ENCODE measurements at regions not wholly inside any gene's neighbourhood (a gene's known extent, or its start where the extent isn't known, plus 50 kb on each side); places are given as distances from the start of the nearest gene placed in this dataset.

DNA sequence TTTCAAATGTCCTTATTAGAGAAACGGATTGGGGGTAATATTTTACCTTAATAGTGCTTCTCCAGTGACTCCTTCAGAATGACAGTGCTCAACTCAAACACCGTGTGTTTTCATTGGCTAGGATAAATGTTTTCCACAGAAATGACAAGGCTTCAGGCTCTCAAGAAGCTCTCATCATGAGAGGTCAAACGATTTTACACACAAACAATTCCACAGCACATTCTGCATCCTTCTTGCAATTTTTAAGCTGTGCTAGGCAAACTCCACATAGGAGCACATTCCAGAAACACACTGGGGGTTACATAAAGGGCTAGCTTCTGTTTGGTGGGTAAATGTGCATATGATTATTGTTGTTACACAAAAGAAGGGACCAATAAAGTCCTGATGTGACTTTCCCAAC lies 75.5 kb upstream of the IPO9 start:
- DNase-seq = no peak

DNA sequence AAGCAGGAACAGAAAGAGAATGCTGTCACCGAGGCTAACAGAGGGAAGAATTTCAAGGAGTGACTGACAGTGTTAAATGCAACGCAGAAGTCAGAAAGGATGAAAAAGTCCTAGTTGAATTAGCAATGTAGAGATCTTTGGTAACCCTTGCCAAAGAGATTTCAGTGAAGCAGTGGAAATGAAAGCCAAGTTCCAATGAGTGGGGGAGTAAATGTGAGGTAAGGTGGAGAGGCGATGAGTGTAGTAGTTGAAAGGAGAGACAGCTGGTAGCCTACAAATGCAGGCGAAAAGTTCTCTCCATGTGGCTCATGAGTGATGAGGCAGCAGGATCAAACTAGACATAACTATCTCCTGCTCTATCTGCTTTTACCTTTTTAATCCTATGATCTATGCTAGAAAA lies 74.6 kb upstream of the IPO9 start:
- no peak for DNase-seq

DNA sequence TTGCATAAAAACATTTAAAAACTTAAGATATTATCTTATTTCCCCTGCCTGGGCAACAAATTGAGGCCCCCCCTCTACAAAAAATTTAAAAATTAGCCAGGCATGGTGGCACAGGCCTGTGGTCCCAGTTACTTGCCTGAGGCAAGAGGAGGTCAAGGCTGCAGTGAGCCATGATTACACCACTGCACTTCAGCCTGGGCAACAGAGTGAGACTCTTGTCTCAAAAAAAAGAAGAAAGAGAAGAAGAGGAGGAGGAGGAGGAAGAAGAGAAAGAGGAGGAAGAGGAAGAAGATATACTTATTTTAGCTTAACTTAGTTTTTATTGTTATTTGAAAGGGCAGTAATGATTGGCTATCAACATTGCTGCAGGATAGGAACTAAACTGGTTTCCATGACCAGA lies 73.8 kb upstream of the IPO9 start:
- no peak for DNase-seq

DNA sequence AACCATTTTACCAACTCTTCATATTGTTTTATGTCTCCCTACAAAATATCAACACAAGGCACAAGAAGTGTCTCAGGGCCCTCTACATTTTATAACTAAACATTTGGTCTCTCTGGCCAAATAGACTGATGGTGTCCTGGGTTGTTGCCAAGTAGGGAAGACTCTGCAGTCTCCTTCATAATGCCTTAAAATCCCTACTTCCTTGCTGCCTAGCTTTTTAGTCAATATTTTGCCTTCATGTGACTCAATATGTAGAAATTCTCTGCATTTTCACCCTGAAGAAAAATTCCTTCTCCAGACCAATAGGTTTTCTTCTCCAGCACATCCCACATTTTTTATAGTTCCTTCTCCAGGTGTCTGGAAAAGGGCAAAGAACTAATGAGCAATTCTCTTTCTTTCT lies 72.6 kb upstream of the IPO9 start:
- DNase-seq = no peak

DNA sequence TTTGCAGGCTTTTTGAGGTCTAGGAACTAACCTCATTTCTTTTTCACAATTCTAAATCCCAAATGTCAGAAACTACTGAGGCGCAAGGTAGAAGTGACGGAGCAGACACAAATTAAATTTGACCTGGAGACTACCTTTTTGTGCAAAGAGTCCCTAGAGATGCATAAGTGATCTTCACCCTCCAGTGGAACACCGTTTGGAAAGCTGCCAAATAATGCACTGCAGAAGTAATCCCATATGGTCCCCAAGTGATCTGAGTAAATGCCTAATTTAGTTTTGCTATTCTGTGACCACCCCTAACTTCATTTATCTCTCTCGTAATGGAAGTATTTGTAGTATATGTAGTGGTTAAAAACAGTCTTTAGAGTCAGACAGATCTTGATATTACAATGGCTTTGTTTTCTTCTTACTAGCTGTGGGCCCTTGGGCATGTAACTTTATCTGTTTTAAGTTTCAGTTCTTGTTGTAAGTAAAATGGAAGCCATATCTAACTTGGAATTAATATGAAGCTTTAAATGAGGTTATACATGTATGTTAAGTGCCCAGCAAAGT lies 70.4 kb upstream of the IPO9 start:
- peak; percentile 72 for DNase-seq

DNA sequence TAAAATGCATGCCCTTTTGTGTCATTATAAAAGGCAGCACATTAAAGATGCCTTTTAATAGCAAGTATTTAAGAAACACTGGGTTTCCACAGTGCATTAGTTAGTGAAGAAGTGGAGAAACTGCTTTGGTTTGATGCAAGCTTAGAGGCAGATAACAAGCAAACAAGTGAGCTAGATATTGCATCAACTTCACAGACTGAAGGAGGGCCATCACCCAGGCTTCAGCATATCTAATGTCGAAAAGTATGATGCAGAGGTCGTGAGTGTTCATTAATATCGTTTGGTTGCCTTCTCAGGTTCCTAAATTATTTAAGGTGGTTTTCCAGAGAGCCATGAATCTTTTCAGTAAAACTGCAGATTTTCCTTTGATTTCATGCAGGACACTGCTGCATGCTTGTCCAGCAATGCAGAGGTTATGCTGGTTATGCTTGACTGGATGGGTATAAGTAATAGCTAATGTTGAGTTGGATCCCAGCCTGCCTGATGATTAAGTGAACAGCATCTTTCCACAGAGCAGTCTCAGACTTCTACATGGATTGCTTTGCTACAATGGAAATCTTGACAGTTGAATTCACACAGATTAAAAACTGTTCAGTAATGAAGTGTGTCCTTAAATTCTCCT lies 69.7 kb upstream of the IPO9 start:
- no peak for DNase-seq

DNA sequence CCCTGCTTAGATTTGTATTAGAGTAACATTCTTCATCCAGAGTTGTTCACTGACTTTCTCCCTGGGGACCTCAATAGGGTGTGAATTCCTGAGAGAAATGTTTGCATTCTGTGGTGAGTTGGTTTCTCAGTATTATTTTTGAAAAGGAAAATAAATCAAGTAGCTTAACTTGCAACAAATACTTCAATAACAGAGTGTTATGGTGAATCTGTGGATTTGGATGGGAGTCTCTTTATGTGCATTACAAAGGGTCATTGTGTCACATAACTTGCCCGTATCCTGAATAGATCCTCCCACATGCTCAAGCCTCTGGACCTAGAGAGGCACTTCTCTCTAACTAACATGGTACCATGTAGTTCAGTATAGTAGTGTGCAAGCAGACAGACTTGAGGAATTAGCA lies 68.4 kb upstream of the IPO9 start:
- no peak for DNase-seq

DNA sequence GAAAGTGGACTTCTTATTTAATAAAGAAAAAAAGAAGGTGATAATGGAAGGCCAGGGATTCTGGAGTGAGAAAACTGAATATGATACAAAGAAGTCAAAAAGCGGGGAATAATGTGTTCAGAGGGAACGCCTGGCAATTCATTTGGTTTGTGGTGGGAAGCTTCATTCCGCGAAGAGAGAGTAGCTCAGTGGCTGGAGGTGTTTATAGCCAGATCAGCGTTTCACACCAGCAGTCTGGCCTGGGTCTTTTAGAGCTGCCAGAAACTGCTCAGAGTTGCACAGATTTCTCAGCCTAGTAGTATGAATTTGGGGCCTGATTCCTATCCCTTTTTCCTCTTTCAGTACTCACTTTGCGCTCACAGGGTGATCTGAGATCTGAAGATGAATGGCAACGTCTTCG lies 67.8 kb upstream of the IPO9 start:
- DNase-seq = no peak

DNA sequence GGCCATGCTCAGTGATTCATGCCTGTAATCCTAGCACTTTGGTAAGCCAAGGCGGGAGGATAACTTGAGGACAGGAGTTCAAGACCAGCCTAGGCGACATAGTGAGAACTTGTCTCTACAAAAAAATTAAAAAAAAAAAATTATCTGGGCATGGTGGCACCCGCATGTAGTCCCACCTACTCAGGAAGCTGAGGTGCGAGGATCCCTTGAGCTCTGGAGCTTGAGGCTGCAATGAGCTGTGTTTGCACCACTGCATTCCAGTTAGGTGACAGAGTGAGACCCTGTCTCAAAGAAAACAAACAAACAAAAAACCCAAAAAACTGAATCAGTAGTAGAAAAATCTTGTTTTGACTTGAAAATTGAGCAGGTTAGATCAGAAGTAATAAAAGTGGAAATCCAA lies 67.1 kb upstream of the IPO9 start:
- DNase-seq = no peak

DNA sequence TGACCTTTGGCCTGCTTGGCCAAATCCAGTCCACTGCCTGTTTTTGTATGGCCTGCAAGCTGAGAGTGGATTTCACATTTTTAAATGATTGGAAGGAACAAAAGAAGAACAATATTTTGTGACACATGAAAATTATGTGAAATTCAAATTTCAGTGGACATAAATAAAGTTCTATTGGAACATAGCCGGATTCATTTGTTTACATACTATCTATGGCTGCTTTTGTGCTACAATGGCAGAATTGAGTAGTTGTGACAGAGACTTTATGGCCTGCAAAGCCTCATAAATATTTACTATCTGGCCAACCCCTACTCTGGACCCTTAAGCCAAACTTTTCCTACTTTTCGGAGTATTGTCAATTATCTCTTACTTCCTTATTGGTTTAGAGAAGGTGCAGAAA lies 66.6 kb upstream of the IPO9 start:
- no peak for DNase-seq

DNA sequence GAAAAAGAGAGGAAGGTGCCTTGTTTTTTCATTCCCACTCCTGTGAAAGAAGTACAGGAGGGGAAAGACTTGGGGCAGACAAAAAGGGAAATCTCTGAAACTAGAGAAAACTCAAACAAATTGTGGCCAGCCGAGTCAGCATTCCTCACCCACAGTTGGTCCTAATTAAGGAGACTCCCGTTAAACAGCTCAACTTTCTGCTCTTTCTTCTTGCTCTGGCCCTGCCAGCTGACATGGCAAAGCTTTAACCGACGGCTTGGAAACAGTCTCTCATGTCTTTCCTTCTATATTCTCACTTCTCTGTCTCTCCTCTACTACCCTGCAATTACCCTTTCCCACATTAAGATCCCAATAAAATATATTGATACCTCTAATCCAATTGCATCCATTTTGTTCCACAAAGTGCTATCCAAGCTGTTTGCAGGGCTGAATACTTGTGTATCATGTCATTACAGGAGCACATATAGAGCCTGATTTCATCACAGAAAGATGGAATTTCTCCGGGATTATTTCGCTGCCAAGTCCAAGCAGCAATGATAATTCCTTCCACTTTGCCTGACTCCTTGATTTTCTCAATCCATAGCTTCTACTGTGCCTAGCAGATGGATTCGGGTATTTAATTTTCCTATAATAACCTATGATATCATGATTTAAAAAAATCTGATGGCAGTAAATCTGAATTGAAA lies 65.4 kb upstream of the IPO9 start:
- peak; percentile 80 for DNase-seq

DNA sequence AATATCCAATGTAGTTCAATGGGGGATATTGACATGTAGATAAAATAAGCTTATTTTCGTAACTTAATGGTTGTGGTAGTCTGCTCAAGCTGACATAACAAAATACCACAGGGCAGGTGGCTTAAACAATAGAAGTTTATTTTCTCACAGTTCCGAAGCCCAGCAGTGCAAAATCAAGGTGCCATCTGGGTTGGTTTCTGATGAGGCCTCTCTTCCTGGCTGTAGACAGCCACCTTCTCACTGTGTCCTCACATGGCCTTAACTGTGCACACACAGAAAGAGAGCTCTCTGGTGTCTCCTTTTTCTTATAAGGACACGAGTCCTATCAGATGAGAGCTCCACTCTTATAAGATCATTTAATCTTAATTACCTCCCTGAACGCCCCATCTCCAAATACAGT lies 64.8 kb upstream of the IPO9 start:
- peak; percentile 89 for DNase-seq

DNA sequence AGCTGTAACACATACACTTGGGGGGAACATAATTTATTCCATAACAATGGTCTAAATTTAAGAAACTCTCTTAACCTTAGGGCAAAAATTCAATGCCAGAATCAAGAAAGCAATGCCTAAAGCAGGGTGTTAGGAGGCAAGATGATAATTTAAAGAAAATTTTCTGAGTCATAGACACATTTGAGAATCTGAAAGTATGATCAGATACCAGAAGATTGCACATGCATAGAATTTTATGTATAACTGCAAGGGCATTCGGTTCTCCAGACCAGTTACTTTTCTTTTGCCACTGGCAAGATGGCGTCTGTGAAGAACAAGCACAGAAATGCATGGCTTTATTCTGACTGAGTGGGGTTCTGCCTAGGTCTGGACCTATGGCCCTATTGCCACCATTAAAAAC lies 64.4 kb upstream of the IPO9 start:
- no peak for DNase-seq

DNA sequence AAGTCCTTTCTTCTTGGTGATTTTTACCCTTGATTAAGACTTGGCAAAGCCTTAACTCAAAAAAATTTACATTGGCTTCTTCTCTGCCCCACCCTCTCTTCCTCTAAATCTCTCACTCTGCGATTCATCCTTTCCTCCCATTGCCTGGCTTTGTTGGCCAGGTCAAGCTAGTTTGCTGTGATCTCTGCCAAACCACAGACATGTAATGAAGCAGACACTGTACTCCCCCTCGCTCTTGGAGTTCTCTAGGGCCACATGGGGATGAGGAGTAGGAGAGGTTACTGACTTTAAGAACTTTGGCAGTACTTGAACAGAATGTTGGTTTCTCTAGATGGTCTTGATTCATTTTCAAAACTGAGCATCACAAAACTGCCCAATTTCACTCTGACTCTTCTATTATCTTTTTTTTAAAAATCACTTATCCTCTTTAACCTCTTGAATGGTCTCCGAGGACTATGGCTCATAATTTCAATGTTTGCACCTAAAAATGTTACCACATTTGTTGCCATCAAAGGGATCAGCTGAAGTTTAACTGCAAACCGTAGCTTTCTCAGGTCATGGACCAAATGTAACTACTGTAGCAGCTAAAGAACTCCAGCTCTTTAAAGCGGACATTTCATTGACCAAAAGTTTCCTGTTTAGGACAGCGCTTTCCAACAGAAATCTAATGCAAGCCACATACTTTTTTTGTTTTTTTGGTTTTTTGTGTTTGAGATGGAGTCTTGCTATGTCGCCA lies 62.7 kb upstream of the IPO9 start:
- DNase-seq = peak; percentile 78

DNA sequence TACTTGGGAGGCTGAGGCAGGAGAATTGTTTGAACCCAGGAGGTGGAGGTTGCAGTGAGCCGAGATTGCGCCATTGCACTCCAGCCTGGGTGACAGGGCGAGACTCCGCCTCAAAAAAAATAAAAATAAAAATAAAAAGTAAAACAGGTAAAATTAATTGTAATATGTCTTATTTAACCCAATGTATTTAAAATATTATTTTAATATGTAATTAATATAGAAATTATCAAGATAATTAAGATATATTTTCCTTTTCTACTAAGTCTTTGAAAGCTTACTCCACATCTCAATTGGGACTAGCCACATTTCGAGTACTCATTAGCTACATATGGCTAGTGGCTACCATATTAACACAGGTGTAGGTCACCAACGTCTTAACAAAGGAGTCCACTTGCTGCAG lies 61.6 kb upstream of the IPO9 start:
- DNase-seq = no peak

DNA sequence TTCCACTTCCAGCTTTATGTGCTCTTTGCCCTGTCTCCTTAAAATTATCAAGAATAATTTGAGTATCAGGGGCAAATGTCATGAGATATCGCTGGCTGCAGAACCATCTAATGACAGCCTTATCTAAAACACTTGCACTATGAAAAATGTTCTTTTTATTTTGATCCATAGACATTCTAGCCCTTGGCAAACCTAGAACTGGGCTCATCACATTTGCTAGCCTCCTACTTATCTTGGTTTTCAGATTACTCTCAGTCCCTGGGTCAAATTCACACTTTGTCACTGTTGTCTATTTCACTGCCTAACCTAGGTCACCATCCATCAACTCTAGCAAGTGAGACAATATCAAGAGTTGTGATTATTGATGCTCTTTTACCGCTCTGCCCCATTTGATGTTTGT lies 59.9 kb upstream of the IPO9 start:
- no peak for DNase-seq

DNA sequence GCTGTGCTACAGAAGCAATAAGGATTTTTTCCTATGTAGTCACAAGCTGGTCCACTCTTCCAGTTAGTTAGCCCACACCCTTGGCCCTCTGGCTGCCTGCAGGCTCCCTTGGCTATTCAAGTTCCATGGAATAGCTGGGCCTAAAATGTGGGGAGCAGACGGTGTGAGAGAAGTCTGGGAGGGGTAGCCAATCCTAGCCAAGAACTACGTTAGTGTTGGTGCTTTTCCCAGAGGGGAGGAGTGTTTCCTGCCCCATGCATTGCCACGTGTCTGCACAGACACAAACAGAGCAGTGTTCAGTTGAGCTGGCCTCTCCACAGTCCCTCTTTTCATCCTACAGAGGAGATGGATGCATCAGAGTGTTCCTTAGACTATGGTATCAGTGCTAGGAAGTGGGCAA lies 59.0 kb upstream of the IPO9 start:
- DNase-seq = no peak

DNA sequence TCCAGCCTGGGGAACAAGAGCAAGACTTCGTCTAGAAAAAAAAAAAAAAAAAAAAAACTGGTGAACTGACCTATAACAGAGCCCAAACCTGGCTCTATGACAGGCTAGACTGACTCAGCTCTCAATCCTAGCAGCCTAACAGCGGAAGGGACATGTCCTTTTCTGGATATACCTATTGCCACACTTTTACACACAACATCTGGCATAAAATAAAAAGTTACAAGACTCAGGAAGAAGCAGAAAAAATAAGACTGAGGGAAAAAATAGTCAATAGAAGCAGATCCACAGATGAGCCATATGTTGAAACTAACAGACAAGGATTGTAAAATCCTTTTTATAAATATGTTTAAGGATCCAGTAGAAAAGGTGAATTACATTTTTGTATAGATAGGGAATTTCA lies 57.5 kb upstream of the IPO9 start:
- no peak for DNase-seq

DNA sequence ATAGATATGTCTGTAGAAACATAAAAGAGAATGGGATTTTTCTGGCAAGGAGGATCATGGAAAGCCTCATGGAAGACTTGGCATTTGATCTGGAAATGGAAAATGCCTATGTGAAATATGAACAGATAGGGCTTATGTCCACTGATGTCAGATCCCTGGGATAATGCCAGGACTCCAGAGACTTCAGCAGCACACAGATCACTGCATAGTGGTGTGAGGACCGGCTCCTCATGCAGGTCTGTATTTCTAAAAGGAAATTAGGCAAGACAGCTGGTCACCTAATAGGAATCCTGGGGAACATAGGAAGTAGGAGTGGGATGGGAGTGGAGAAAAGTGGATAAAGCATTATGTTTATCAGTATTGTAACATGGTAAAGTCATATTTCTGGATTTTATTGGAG lies 56.8 kb upstream of the IPO9 start:
- DNase-seq = no peak

DNA sequence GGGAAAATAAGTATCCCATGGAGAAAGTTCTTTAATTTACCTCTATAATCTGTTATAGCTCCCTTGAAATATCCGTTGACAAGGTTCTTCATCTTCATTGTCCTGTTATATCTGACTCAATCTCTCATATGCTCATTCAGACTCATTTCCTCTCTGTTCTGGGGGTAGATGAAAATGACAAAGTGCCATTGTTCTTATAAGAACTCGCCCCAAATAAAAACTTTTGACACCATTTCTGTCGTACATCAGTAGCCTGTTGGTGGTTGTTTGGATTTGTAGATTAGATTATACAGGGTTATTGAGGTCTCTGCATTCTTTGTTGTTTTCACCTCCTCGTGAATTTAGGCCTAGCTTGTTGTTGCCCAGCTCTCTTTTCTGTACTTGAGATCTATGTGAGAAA lies 55.2 kb upstream of the IPO9 start:
- no peak for DNase-seq

DNA sequence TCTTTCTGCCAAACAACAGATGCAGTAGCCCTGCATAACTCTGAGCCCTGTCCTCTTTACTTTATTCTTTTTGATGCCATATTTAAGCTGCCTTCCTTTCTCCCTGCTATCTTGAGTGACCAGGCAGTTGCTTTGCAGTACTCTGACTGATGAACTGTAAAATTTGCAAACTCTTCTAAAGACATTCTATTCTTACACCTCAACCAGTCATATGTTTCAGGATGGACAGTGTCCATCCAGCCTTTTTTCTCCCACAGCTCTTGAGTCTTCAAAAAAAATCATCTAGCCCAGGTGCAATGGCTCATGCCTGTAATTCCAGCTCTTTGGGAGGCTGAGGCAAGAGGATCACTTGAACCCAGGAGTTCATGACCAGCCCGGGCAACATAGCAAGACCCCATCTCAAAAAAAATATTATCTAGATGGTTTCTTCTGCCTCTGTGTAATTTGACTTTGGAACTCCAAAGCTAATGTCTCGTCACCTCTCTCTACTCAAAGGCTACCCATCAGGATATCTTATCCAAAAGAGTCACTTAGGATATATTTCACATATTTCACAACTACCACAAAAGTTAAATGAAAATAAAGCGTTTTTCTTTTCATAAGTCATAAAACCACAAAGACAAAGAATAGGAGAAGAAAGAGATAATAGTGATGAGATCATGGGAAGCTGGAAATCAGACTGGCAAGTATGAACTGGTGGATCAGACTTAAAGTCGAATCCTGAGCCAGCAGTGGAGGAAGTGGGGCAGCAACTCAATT lies 54.6 kb upstream of the IPO9 start:
- DNase-seq = no peak

DNA sequence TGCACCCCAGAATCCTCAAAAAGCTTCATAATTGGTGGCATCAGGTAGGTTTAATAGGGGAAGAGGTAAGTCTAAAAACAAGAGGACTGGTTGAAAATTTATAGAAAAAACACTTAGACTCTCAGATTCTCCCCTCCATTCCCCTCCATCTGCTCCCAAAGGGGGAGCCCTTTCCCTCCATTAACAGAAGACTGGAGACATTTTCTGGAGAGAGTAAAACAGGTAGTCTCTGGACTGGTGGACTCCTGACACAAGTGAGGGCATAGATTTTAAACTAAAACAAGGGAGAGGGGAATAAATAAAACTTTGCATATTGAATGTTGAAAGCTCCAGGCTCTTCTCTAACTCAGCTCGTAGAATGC lies 54.0 kb upstream of the IPO9 start:
- no peak for DNase-seq

DNA sequence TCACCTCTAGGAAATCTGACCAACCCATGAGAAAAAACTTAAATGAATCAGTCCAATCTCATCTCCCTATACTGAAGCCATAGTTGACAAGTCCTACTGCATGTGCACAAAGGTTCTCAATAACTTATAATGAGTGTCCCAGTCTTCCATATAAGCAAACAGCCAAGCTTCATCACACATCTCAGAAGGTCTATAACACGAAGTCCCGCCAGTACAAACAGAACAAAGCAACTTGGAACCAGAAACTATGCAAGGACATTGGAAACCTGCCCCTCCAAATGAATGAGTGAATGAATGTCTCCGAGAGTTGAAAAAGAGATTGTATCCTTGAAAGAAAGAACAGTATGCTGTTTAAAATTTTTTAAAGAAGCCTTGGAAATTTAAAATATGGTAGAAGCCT lies 53.6 kb upstream of the IPO9 start:
- DNase-seq = no peak

Measured in RPMI8226 (cell line).